MM.1S (cell line): ENCODE measurements at regions not wholly inside any gene's neighbourhood (a gene's known extent, or its start where the extent isn't known, plus 50 kb on each side); places are given as distances from the start of the nearest gene placed in this dataset.

ENCODE experiments used
- DNase-seq: peaks from one replicate; pipeline ENCODE4 v3.0.0-alpha.2; 2015
- H2AFZ ChIP-seq: fragments of 300-600 bp; sonication (generic); 2 replicates; pipeline ENCODE4 v1.6.0; 2016; ENCODE audit warnings: antibody characterized with exemption, low read length
- H3F3A ChIP-seq: fragments of 300-600 bp; sonication (generic); 2 replicates; pipeline ENCODE4 v1.6.1; 2016; ENCODE audit warnings: mild to moderate bottlenecking, antibody characterized with exemption, low read length, moderate library complexity, mixed read lengths; ENCODE audit not compliant: insufficient read depth
- H3K27ac ChIP-seq: fragments of 300-600 bp; sonication (generic); 2 replicates; pipeline ENCODE4 v1.5.1; 2016; ENCODE audit warnings: mild to moderate bottlenecking, low read length
- H3K27me3 ChIP-seq: fragments of 300-600 bp; sonication (generic); replicated peaks from 2 replicates; pipeline ENCODE4 v1.6.0; 2016; ENCODE audit warnings: low read length; ENCODE audit not compliant: insufficient read depth
- H3K36me3 ChIP-seq: fragments of 300-600 bp; sonication (generic); replicated peaks from 2 replicates; pipeline ENCODE4 v1.6.1; 2016; ENCODE audit warnings: mild to moderate bottlenecking, low read length, mixed read lengths; ENCODE audit not compliant: insufficient read depth
- H3K4me1 ChIP-seq: fragments of 300-600 bp; sonication (generic); 2 replicates; pipeline ENCODE4 v1.6.1; 2016; ENCODE audit warnings: low read length, mixed read lengths
- H3K4me2 ChIP-seq: fragments of 300-600 bp; sonication (generic); 2 replicates; pipeline ENCODE4 v1.6.0; 2016; ENCODE audit warnings: low read depth, low read length
- H3K4me3 ChIP-seq: fragments of 300-600 bp; sonication (generic); 2 replicates; pipeline ENCODE4 v1.5.1; 2016; ENCODE audit warnings: low read length, mixed read lengths
- H3K79me2 ChIP-seq: fragments of 300-600 bp; sonication (generic); 2 replicates; pipeline ENCODE4 v1.6.1; 2016; ENCODE audit warnings: mixed run types, low read length, mixed read lengths
- H3K9ac ChIP-seq: fragments of 300-600 bp; sonication (generic); 2 replicates; pipeline ENCODE4 v1.6.1; 2016; ENCODE audit warnings: low read length, mixed read lengths
- H3K9me2 ChIP-seq: fragments of 300-600 bp; sonication (generic); replicated peaks from 2 replicates; pipeline ENCODE4 v1.6.1; 2016; ENCODE audit warnings: mild to moderate bottlenecking, low read length, mixed read lengths; ENCODE audit not compliant: insufficient read depth
- H3K9me3 ChIP-seq: fragments of 300-600 bp; sonication (generic); replicated peaks from 2 replicates; pipeline ENCODE4 v1.6.1; 2016; ENCODE audit warnings: mild to moderate bottlenecking, low read length, mixed read lengths; ENCODE audit not compliant: insufficient read depth
- H4K20me1 ChIP-seq: fragments of 300-600 bp; sonication (generic); 2 replicates; pipeline ENCODE4 v1.6.1; 2016; ENCODE audit warnings: mild to moderate bottlenecking, low read length, moderate library complexity, mixed read lengths; ENCODE audit not compliant: insufficient read depth
- CTCF ChIP-seq: fragments of 300-600 bp; sonication (generic); IDR thresholded peaks from 2 replicates; pipeline ENCODE4 v1.5.1; 2016; ENCODE audit warnings: antibody characterized with exemption, low read length, mixed read lengths
- EZH2 ChIP-seq: fragments of 300-600 bp; sonication (generic); optimal IDR thresholded peaks from 2 replicates; pipeline ENCODE3; 2017; ENCODE audit warnings: low read depth, mild to moderate bottlenecking, antibody characterized with exemption, low read length, mixed read lengths
- EZH2phosphoT487 ChIP-seq: fragments of 300-600 bp; sonication (generic); IDR thresholded peaks from 2 replicates; pipeline ENCODE4 v1.6.1; 2018; ENCODE audit warnings: antibody characterized with exemption, low read length

GRCh38 chr3:69542089-69542804 is 156.4 kb upstream of the FRMD4B start:
- Histone ChIP-seq H4K20me1 (no peaks in the 10 kb centered on the region), H3K9me2 (no peaks in the 10 kb centered on the region), H3K27ac (no peak overlapping the region), H3K36me3 (no peaks in the 10 kb centered on the region), H2AFZ (no peak overlapping the region), H3K79me2 (no peaks in the 10 kb centered on the region), H3K4me2 (no peak overlapping the region), H3K9ac (no peak overlapping the region), H3K9me3 (no peaks in the 10 kb centered on the region), H3K27me3 (no peaks in the 10 kb centered on the region), H3K4me3 (no peak overlapping the region), H3K4me1 (no peaks in the 10 kb centered on the region), H3F3A (no peaks in the 10 kb centered on the region)
- no peak for DNase-seq
- TF ChIP-seq EZH2phosphoT487 (no peak), CTCF (no peak), EZH2 (no peak)

- Histone ChIP-seq H3F3A (no peaks in the 10 kb centered on the region), H3K4me3 (no peak overlapping the region), H4K20me1 (no peaks in the 10 kb centered on the region), H3K4me1 (no peaks in the 10 kb centered on the region), H3K9me3 (no peaks in the 10 kb centered on the region), H3K4me2 (no peak overlapping the region), H3K36me3 (no peaks in the 10 kb centered on the region), H3K79me2 (no peaks in the 10 kb centered on the region), H3K9ac (no peak overlapping the region), H3K27ac (no peak overlapping the region), H3K9me2 (no peaks in the 10 kb centered on the region), H3K27me3 (no peaks in the 10 kb centered on the region), H2AFZ (no peak overlapping the region)
- no peak for TF ChIP-seq EZH2
- TF ChIP-seq EZH2phosphoT487, result no peak
- TF ChIP-seq CTCF, result no peak
- no peak for DNase-seq
Observed at GRCh38 chr3:69541711-69542088, 155.8 kb upstream of the FRMD4B start.

- Histone ChIP-seq H3K27me3 (no peaks in the 10 kb centered on the region), H3K4me3 (no peak overlapping the region), H3K4me2 (no peak overlapping the region), H3K9ac (no peak overlapping the region), H3F3A (no peaks in the 10 kb centered on the region), H3K79me2 (no peaks in the 10 kb centered on the region), H3K9me3 (no peaks in the 10 kb centered on the region), H3K36me3 (no peaks in the 10 kb centered on the region), H3K27ac (no peak overlapping the region), H3K9me2 (no peaks in the 10 kb centered on the region), H2AFZ (no peak overlapping the region), H3K4me1 (no peaks in the 10 kb centered on the region), H4K20me1 (no peaks in the 10 kb centered on the region)
- no peak for TF ChIP-seq EZH2
- TF ChIP-seq EZH2phosphoT487, result no peak
- TF ChIP-seq CTCF, result no peak
- no peak for DNase-seq
Observed at GRCh38 chr3:69540706-69541581, 155.1 kb upstream of the FRMD4B start.
